ENCODE measurements at regions not wholly inside any gene's neighbourhood (a gene's known extent, or its start where the extent isn't known, plus 50 kb on each side); places are given as distances from the start of the nearest gene placed in this dataset.
A peak's percentile ranks its signal among the peaks of the same experiment; 100 is the strongest.

- POLR2A ChIA-PET = no interaction called here
- Histone ChIP-seq H3K9me3 (no peaks in the 10 kb centered on the region), H3K4me3 (no peak overlapping the region), H3K27ac (no peak overlapping the region), H3K4me2 (no peak overlapping the region), H3K4me1 (no peaks in the 10 kb centered on the region)
- DNase-seq (ENCODE audit: low read depth in 1 of 2, low spot score in 1 of 2) (no peak), FAIRE-seq (no peak), ATAC-seq (no peak)
- WGBS (ENCODE audit: missing lambda C conversion rate) = 44% methylated on average over 4 of the region's 4 CpGs
- CTCF ChIA-PET = interaction anchor here (0.9 kb wide), 1 partner anchor 16 kb away, joined by 4 read pairs; no protein-coding TSS in a partner anchor
- TF ChIP-seq CEBPB (IDR thresholded peaks at IDR 0.05) (no peak), HDAC2 (IDR thresholded peaks at IDR 0.05) (no peak), ZC3H11A (IDR thresholded peaks at IDR 0.05) (no peak), NFE2L2 (conservative IDR thresholded peaks at IDR 0.05; ENCODE audit: low read length) (no peak)
Measured at GRCh38 chrX:69554321-69554947, 50.3 kb downstream of the NALF2 start.

DNA sequence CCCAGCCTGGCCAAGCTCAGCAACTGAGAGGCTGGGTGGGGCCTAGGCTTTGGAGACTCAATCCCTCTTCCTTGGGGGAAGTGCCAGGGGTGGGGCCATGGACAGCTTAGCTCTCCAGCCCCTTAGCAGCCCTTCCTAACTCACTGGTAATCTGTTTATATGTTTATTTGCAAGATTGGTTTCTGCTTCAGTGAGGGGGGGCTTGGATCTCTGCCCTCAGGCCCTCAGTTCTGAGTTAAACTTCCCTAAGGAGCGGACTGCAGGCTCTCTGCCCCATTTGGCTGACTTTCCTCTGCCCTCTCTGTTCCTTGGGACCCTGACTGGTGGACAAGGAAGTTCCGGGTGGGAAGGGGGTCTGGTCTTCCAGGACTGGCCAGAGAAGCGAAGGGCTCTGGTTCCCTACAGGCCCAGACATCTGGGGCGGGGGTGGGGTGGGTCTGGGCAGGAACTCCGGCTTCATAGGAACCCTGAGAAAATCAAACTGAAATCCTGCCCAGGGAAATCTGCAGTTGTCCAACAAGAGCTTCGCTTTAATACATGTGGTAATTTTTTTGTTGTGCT lies 51.4 kb downstream of the NALF2 start:
- no peak for FAIRE-seq

GRCh38 chrX:69556060-69557011 lies 52.2 kb downstream of the NALF2 start:
- FAIRE-seq (no peak), DNase-seq (ENCODE audit: low read depth in 1 of 2, low spot score in 1 of 2) (peak; percentile 2 to 16), ATAC-seq (peak; percentile 50 to 61; a peak in 3 of 6 replicates)
- CTCF ChIA-PET = interaction anchor here (0.9 kb wide), 1 partner anchor 62 kb away, joined by 3 read pairs; no protein-coding TSS in a partner anchor
- H3K27ac ChIP-seq = no peak overlapping the region
- 65% methylated on average over 16 of the region's 16 CpGs for WGBS (ENCODE audit: missing lambda C conversion rate)
- TF ChIP-seq FOSL2 (IDR thresholded peaks at IDR 0.05) (no peak), FOSL2 (CRISPR knock-in tag; IDR thresholded peaks at IDR 0.05) (no peak), SREBF2 (IDR thresholded peaks at IDR 0.05) (no peak), HDAC2 (IDR thresholded peaks at IDR 0.05) (no peak), ZNF302 (CRISPR knock-in tag; IDR thresholded peaks at IDR 0.05) (no peak), RCOR1 (IDR thresholded peaks at IDR 0.05; ENCODE audit: low read depth, low read length) (no peak), CHD4 (IDR thresholded peaks at IDR 0.05; ENCODE audit: borderline replicate concordance) (no peak), JUNB (IDR thresholded peaks at IDR 0.05) (no peak), RAD21 (conservative IDR thresholded peaks at IDR 0.05 in 1 of 2, IDR thresholded peaks at IDR 0.05 in 1 of 2) (no peak), ESRRA (IDR thresholded peaks at IDR 0.05; ENCODE audit: borderline replicate concordance, low read length) (no peak), RFX5 (IDR thresholded peaks at IDR 0.05) (no peak), RARB (CRISPR knock-in tag; IDR thresholded peaks at IDR 0.05) (no peak), E2F6 (IDR thresholded peaks at IDR 0.05; ENCODE audit: borderline replicate concordance, low read depth) (no peak), NR3C1 (IDR thresholded peaks at IDR 0.05) (no peak), MAZ (IDR thresholded peaks at IDR 0.05; ENCODE audit: borderline replicate concordance, low read depth, low read length) (no peak), KDM5A (IDR thresholded peaks at IDR 0.05) (no peak), HOXB5 (CRISPR knock-in tag; IDR thresholded peaks at IDR 0.05) (no peak), ZSCAN20 (CRISPR knock-in tag; IDR thresholded peaks at IDR 0.05) (no peak), HES2 (IDR thresholded peaks at IDR 0.05) (no peak)
- TF ChIP-seq, protein P1, sequence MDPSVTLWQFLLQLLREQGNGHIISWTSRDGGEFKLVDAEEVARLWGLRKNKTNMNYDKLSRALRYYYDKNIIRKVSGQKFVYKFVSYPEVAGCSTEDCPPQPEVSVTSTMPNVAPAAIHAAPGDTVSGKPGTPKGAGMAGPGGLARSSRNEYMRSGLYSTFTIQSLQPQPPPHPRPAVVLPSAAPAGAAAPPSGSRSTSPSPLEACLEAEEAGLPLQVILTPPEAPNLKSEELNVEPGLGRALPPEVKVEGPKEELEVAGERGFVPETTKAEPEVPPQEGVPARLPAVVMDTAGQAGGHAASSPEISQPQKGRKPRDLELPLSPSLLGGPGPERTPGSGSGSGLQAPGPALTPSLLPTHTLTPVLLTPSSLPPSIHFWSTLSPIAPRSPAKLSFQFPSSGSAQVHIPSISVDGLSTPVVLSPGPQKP (IDR thresholded peaks at IDR 0.05; ENCODE audit: low read depth, low read length) = no peak
- TF ChIP-seq, protein P2, sequence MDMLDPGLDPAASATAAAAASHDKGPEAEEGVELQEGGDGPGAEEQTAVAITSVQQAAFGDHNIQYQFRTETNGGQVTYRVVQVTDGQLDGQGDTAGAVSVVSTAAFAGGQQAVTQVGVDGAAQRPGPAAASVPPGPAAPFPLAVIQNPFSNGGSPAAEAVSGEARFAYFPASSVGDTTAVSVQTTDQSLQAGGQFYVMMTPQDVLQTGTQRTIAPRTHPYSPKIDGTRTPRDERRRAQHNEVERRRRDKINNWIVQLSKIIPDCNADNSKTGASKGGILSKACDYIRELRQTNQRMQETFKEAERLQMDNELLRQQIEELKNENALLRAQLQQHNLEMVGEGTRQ (IDR thresholded peaks at IDR 0.05) = no peak
- H3K4me2 ChIP-seq = no peak overlapping the region
- no peaks in the 10 kb centered on the region for H3K9me3 ChIP-seq
- H3K4me3 ChIP-seq = no peak overlapping the region
- H3K4me1 ChIP-seq = no peaks in the 10 kb centered on the region
- POLR2A ChIA-PET = no interaction called here

More for the DNA sequence above, 51.4 kb downstream of the NALF2 start:
- Histone ChIP-seq H3K27ac (no peak overlapping the region), H3K9me3 (no peaks in the 10 kb centered on the region), H3K4me1 (no peaks in the 10 kb centered on the region), H3K4me3 (no peak overlapping the region), H3K4me2 (no peak overlapping the region)
- CTCF ChIA-PET = interaction anchor here (0.9 kb wide), 2 partner anchors 17 to 63 kb away, joined by 3 to 4 read pairs; no protein-coding TSS in a partner anchor
- TF ChIP-seq E2F6 (IDR thresholded peaks at IDR 0.05; ENCODE audit: borderline replicate concordance, low read depth) (no peak), CBX8 (IDR thresholded peaks at IDR 0.05) (no peak), HOXB5 (CRISPR knock-in tag; IDR thresholded peaks at IDR 0.05) (no peak), GATA3 (IDR thresholded peaks at IDR 0.05; ENCODE audit: borderline replicate concordance) (no peak), NFE2L2 (conservative IDR thresholded peaks at IDR 0.05; ENCODE audit: low read length) (no peak), HDAC2 (IDR thresholded peaks at IDR 0.05) (no peak)
- POLR2A ChIA-PET = no interaction called here
- ATAC-seq (no peak), DNase-seq (ENCODE audit: low read depth in 1 of 2, low spot score in 1 of 2) (no peak)
- 60% methylated on average over 4 of the region's 6 CpGs for WGBS (ENCODE audit: missing lambda C conversion rate)

Measured in A549 (cell line).